ENCODE measurements at regions not wholly inside any gene's neighbourhood (a gene's known extent, or its start where the extent isn't known, plus 50 kb on each side); places are given as distances from the start of the nearest gene placed in this dataset.

DNA sequence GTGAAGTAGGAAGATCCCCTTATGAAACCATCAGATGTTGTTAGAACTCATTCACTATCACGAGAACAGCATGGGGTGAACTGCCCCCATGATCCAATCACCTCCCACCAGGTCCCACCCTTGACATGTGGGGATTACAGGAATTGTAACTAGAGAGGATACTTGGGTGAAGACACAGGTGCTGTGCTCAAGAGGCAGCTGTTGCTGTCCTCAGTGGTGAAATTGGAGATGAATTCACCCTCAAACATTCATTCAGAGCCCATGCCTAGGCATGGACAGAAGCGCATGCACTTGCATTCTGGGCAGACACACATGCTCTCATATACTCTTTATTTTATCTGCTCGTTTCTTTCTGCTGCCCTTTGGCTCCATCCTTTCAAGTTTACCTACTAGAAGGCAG, 385.0 kb downstream of the INSC start:
- H3K4me1 Mint-ChIP-seq = no peaks in the 10 kb centered on the region
- ATAC-seq (ENCODE audit: low read depth in 2 of 2) (no peak), DNase-seq (no peak)
- no peak overlapping the region for H3K4me3 Mint-ChIP-seq
- H3K36me3 Mint-ChIP-seq = no peaks in the 10 kb centered on the region
- peaks cover 0 to 3% (median 0%) of the 10 kb centered on the region in 3 donors for H3K27me3 Mint-ChIP-seq
- H3K27ac Mint-ChIP-seq = peak overlapping the region in 1 of 6 donors; percentile 12
- peaks cover 0 to 13% (median 3%) of the 10 kb centered on the region in 7 donors for H3K9me3 Mint-ChIP-seq

DNA sequence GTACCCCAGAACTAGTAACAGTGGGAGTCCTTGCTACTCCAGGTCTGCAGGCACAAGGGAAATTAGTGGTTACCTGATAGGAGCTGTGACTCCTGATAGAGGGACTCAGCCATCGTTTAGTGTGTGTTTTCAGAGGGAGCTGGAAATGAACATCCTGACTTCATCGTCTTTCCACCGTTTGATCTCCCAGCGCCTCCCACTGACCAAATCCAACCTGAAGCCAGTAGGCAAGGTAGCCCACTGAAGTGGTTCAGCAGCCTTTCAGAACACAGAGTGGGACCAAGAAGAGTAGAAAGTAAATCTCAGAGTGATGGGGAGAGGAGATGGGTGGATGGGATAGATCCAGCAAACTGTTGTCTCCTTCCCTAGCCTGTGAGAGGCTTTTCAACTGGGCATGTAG, 385.9 kb downstream of the INSC start:
- Mint-ChIP-seq H3K4me1 (no peaks in the 10 kb centered on the region), H3K9me3 (peaks cover 0 to 13% (median 3%) of the 10 kb centered on the region in 7 donors), H3K27ac (no peak overlapping the region), H3K27me3 (peaks cover 0 to 3% (median 0%) of the 10 kb centered on the region in 3 donors), H3K4me3 (no peak overlapping the region), H3K36me3 (no peaks in the 10 kb centered on the region)
- ATAC-seq (ENCODE audit: low read depth in 2 of 2) = no peak
- DNase-seq = no peak

DNA sequence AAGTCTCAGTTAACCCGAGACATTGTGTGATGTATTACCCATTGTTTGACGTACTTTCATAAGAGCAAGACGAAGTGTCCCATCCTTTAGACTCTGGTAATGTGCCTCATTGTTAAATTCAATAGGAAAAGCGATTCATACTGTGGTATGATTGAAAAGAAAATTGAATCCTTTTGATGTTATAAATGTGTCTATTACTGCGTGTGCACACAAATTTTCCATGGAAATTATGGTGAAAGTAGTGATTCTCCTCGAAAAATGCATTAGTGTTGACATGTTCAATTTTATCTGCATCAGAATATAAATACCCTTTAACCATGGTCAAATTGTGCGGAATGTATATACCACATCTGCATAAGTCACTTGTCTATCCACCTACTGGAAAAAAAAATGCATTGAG, 386.8 kb downstream of the INSC start:
- no peaks in the 10 kb centered on the region for H3K36me3 Mint-ChIP-seq
- H3K4me1 Mint-ChIP-seq = no peaks in the 10 kb centered on the region
- ATAC-seq (ENCODE audit: low read depth in 2 of 2) = no peak
- H3K27ac Mint-ChIP-seq = no peak overlapping the region
- no peak overlapping the region for H3K4me3 Mint-ChIP-seq
- DNase-seq = no peak
- peaks cover 0 to 15% (median 3%) of the 10 kb centered on the region in 7 donors for H3K9me3 Mint-ChIP-seq
- peaks cover 0 to 3% (median 0%) of the 10 kb centered on the region in 3 donors for H3K27me3 Mint-ChIP-seq

DNA sequence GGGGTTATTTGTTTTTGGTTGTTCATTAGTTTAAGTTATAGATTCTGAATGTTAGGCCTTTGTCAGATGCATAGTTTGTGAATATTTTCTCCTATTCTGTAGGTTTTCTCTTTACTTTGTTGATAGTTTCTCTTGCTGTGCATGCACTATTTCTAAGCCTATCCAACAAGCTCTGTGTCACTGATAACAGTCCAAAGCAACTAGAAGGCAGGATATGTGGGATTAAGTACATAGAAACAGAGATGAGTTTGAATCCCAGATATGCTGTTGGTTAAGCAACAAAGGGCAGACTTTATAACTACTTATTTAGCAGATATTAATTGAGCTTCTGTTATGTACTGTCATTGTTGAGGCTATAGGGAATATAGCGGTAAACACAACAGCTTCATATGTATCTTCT, 390.4 kb downstream of the INSC start:
- H3K9me3 Mint-ChIP-seq = peaks cover 0 to 13% (median 3%) of the 10 kb centered on the region in 7 donors
- peaks cover 0 to 3% (median 0%) of the 10 kb centered on the region in 3 donors for H3K27me3 Mint-ChIP-seq
- ATAC-seq (ENCODE audit: low read depth in 2 of 2) (no peak), DNase-seq (no peak)
- H3K36me3 Mint-ChIP-seq = no peaks in the 10 kb centered on the region
- H3K4me3 Mint-ChIP-seq = no peak overlapping the region
- H3K27ac Mint-ChIP-seq = no peak overlapping the region
- no peaks in the 10 kb centered on the region for H3K4me1 Mint-ChIP-seq

DNA sequence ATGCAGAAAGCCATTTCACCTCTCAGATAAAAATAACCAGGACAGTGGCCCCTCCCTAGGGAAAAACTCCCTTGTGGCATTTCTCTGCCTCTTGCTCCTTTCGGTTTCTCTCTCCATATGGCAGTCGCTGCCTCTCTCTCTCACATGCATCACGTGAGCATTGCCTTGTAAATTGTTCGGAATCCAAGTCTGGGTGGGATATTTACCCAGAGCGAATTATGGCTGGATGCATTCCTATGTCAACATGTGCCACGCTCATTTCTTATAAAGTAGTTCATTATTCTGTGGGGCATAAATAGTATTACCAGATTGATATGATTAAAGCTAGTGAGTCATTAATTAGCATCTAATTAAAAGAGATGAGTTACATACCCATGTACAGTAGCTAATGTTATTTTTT, 392.9 kb downstream of the INSC start:
- Mint-ChIP-seq H3K4me1 (no peaks in the 10 kb centered on the region), H3K27ac (no peak overlapping the region), H3K36me3 (no peaks in the 10 kb centered on the region), H3K27me3 (peaks cover 0 to 3% (median 0%) of the 10 kb centered on the region in 3 donors), H3K4me3 (no peak overlapping the region), H3K9me3 (peaks cover 0 to 16% (median 4%) of the 10 kb centered on the region in 7 donors)
- no peak for ATAC-seq (ENCODE audit: low read depth in 2 of 2)
- DNase-seq = no peak

DNA sequence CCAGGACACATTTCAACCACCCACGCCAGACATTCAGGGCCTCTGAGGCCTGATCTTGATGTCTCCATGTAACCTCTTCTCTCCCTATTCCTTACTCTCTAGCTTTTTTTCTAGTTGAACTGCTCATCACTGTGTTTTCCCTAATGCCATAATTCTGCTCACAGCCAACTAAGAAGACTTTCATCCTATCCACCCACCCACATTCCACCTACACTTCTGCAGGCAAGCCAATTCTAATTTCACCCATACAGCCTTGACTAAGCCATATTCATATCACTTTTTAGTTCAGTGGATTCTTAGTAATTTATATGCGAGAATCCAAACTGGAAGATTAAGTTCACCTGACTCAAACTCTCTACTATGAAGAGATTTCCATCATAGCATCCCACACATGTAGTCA, 394.4 kb downstream of the INSC start:
- no peaks in the 10 kb centered on the region for H3K36me3 Mint-ChIP-seq
- H3K4me3 Mint-ChIP-seq = no peak overlapping the region
- H3K9me3 Mint-ChIP-seq = peaks cover 0 to 15% (median 3%) of the 10 kb centered on the region in 7 donors
- DNase-seq (no peak), ATAC-seq (ENCODE audit: low read depth in 2 of 2) (no peak)
- no peaks in the 10 kb centered on the region for H3K4me1 Mint-ChIP-seq
- H3K27me3 Mint-ChIP-seq = peaks cover 0 to under 1% (median 0%) of the 10 kb centered on the region in 3 donors
- no peak overlapping the region for H3K27ac Mint-ChIP-seq

DNA sequence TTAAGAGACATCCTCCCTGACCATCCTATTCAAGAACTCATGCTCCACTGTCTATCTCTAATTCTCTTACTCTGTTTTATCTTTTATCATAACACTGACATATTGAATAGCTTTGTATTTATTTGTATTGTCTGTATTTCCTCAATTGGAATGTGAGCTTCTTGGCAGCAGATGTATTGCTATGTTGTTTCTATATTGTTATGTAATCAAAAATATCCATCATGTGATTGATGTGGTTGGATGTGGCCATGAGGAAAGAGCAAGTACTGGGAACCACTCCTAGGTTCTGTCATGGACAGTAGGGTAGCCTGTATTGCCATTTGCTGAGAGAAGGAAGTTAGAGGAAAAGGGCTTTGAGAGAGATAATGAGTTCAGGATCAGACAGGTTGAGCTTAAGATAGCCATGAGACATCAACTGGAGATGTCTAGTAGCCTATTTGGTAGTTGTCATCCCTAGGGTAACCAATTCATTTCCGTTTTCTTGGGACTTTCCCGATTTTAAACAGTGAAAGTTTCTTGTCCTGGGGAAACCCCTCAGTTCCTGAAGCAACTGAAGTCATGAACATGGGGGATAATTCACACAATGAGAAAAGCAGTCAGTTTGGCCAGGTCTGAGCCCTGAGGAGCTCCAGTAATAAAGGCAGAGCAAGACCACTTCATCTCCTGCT, 404.5 kb downstream of the INSC start:
- ATAC-seq (ENCODE audit: low read depth in 2 of 2) (no peak), DNase-seq (no peak)
- Mint-ChIP-seq H3K27ac (no peak overlapping the region), H3K4me1 (no peaks in the 10 kb centered on the region), H3K9me3 (peaks cover 11 to 45% (median 17%) of the 10 kb centered on the region in 7 donors), H3K4me3 (no peak overlapping the region), H3K36me3 (no peaks in the 10 kb centered on the region), H3K27me3 (no peaks in the 10 kb centered on the region)

DNA sequence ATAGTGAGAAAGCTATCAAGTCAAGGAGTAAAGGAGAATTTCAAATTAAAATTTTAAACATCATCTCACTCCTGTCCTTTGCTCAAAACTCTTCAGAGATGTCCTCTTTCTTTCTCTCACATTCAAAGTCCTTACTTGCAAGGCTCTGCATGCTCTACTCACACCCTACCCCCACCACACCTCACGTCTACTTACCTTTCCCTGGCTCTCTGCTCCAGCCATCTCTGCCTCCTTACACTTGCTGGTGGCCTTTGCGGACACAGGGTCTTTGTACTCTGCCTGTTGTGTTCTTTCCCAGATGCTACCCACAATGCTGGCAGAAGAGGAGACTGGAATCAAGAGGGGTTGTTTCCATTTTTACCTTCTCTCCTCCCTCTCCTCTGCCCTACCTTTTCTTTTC, 405.2 kb downstream of the INSC start:
- peak overlapping the region in 1 of 8 donors; percentile 25 for H3K4me3 Mint-ChIP-seq
- no peaks in the 10 kb centered on the region for H3K4me1 Mint-ChIP-seq
- no peak overlapping the region for H3K27ac Mint-ChIP-seq
- ATAC-seq (ENCODE audit: low read depth in 2 of 2) = no peak
- no peaks in the 10 kb centered on the region for H3K27me3 Mint-ChIP-seq
- DNase-seq = no peak
- H3K36me3 Mint-ChIP-seq = no peaks in the 10 kb centered on the region
- H3K9me3 Mint-ChIP-seq = peaks cover 11 to 47% (median 16%) of the 10 kb centered on the region in 7 donors

DNA sequence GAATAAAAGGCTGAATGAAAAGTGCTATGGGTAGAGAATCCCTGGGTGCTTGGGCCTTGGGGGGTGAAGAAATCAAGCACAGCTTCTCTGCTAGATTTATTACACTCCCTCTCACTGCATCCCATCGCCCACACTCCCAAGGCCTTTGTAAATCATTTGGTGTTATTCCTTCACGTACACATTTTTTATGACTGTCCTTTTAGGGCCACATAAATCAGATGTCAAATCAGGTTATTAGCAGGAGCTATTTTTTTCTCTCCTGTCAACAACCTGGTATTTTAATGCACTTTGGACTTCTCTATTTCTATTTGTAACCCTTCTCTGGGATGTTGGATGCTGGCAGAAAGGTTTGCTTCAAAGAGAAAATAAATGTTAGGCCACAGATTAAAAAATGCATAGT, 408.8 kb downstream of the INSC start:
- no peaks in the 10 kb centered on the region for H3K4me1 Mint-ChIP-seq
- peaks cover 12 to 56% (median 19%) of the 10 kb centered on the region in 7 donors for H3K9me3 Mint-ChIP-seq
- ATAC-seq (ENCODE audit: low read depth in 2 of 2) (no peak), DNase-seq (no peak)
- no peak overlapping the region for H3K4me3 Mint-ChIP-seq
- peaks cover 0 to 9% of the 10 kb centered on the region in 2 donors for H3K36me3 Mint-ChIP-seq
- no peaks in the 10 kb centered on the region for H3K27me3 Mint-ChIP-seq
- no peak overlapping the region for H3K27ac Mint-ChIP-seq

DNA sequence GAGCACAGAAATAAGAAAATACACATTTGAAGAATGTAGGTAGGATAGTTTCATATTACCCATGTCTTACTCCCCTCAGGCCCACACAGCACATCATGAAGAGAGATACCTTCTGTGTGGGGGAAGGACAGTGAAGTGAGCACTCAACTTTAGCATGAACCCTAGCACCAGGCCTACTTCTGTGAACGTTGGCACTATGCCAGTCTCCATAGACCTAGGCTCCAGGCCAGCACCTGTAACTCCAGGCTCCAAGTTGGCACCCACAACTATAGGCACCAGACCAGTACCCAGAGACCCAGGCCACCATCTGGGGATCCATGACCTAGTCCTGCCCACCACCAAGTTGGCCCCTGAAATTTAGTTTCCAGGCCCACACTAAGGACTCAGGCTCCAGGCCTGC, 410.9 kb downstream of the INSC start:
- peaks cover 0 to 9% of the 10 kb centered on the region in 2 donors for H3K36me3 Mint-ChIP-seq
- H3K4me1 Mint-ChIP-seq = no peaks in the 10 kb centered on the region
- H3K27ac Mint-ChIP-seq = no peak overlapping the region
- H3K9me3 Mint-ChIP-seq = peaks cover 5 to 60% (median 16%) of the 10 kb centered on the region in 7 donors
- no peak overlapping the region for H3K4me3 Mint-ChIP-seq
- ATAC-seq (ENCODE audit: low read depth in 2 of 2) (no peak), DNase-seq (no peak)
- no peaks in the 10 kb centered on the region for H3K27me3 Mint-ChIP-seq

DNA sequence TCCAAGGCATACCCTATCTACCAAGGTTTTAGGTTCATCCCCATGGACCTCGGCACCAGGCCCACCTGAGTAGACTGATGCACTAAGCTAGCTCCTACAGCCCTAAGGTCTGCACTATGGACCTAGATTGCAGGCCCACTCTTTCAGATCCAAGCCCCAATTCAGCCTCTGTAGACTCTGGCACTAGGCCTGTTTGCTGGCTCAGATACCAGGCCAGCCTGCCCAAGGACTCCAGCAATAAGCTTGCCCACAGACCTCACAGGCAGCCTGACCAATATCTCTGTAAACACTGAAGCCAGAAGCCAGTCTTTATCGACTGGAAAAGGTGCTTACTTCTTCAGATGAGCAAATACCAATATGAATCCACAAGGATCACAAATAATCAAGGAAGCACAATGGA, 411.3 kb downstream of the INSC start:
- ATAC-seq (ENCODE audit: low read depth in 2 of 2) (no peak), DNase-seq (no peak)
- H3K4me1 Mint-ChIP-seq = no peaks in the 10 kb centered on the region
- no peak overlapping the region for H3K27ac Mint-ChIP-seq
- H3K4me3 Mint-ChIP-seq = no peak overlapping the region
- peaks cover 0 to 9% of the 10 kb centered on the region in 2 donors for H3K36me3 Mint-ChIP-seq
- H3K27me3 Mint-ChIP-seq = no peaks in the 10 kb centered on the region
- H3K9me3 Mint-ChIP-seq = peaks cover 5 to 65% (median 16%) of the 10 kb centered on the region in 7 donors

DNA sequence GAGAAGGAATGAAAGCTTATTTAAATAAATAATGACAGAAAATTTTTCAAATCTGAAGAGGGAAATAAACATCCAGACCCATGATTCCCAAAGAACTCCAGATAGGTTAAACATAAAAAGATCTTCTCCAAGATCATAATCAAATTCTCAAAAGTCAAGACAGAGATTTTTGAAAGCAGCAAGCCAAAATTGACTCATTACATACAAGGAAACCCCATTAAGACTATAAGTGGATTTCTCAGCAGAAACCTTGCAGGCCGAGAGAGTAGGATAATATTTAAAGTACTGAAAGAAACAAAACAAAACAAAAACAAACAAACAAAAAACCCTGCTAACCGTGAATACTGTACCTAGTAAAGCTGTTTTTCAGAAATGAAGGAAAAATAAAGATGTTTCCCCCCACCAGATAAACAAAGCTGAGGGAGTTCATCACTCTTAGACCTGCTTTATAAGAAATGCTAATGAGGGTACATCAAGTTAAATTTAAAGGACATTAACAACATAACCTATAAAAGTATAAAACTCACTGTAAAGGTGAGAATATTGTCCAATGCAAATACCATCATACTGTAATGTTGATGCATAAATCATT, 412.2 kb downstream of the INSC start:
- DNase-seq (no peak), ATAC-seq (ENCODE audit: low read depth in 2 of 2) (no peak)
- Mint-ChIP-seq H3K4me3 (no peak overlapping the region), H3K27me3 (no peaks in the 10 kb centered on the region), H3K36me3 (peaks cover 0 to 9% of the 10 kb centered on the region in 2 donors), H3K9me3 (peaks cover 5 to 71% (median 19%) of the 10 kb centered on the region in 7 donors), H3K4me1 (no peaks in the 10 kb centered on the region), H3K27ac (peak overlapping the region in 1 of 6 donors; percentile 5)

DNA sequence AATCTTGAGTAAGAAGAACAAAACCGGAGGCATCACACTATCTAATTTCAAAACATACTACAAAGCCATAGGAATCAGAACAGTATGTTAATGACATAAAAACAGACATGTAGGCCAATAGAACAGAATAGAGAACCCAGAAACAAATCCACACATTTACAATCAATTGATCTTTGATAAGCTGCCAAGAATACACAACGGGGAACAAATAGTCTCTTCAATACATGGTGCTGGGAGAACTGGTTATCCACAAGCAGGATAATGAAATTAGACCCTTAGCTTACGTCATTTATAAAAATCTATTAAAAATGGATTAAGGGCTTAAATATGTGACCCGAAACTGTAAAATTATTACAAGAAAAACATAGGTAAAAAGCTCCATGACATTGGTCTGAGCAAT, 417.7 kb downstream of the INSC start:
- H3K27me3 Mint-ChIP-seq = no peaks in the 10 kb centered on the region
- peaks cover 4 to 36% (median 8%) of the 10 kb centered on the region in 7 donors for H3K9me3 Mint-ChIP-seq
- ATAC-seq (ENCODE audit: low read depth in 2 of 2) = no peak
- no peak overlapping the region for H3K4me3 Mint-ChIP-seq
- H3K36me3 Mint-ChIP-seq = no peaks in the 10 kb centered on the region
- H3K4me1 Mint-ChIP-seq = no peaks in the 10 kb centered on the region
- no peak for DNase-seq
- H3K27ac Mint-ChIP-seq = no peak overlapping the region

DNA sequence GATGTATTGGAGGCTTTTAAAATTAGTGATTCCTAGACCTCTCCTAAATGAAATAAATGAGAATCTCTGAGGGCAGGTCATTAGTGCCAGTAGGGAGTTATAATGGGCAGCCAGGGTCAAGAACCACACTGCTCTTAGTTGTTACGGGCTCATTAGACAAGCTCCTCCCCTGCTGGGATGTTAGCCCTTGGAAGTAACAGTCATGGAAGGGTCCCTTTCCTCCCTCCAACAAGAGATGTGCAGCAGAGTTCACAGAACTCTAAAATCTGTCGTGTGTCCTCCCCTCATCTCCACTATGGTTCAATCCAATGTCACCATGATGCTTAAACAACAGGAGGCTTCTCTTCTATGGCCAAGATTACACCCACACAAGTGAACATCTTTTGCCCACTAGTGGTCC, 419.5 kb downstream of the INSC start:
- Mint-ChIP-seq H3K27me3 (no peaks in the 10 kb centered on the region), H3K36me3 (no peaks in the 10 kb centered on the region), H3K27ac (no peak overlapping the region), H3K4me1 (no peaks in the 10 kb centered on the region), H3K4me3 (no peak overlapping the region), H3K9me3 (peaks cover 3 to 22% (median 7%) of the 10 kb centered on the region in 7 donors)
- no peak for ATAC-seq (ENCODE audit: low read depth in 2 of 2)
- DNase-seq = no peak
